Upper lobe of left lung (tissue), 6 donors: ENCODE measurements at regions not wholly inside any gene's neighbourhood (a gene's known extent, or its start where the extent isn't known, plus 50 kb on each side); places are given as distances from the start of the nearest gene placed in this dataset.
"Not testable (repeated sequence)": the region's sequence is repeated elsewhere in the genome, so short reads cannot be mapped to it uniquely, and the experiment has no call there.

Experiments used
- ATAC-seq, 2 donors: fragments of 200-7000 bp; cut with Tn5 transposase; one replicate each; pipeline ENCODE4 v1.9.1; 2022; ENCODE audit warnings: mild to moderate bottlenecking in 2 of 2, moderate library complexity in 2 of 2; ENCODE audit not compliant: low FRiP score in 2 of 2
- DNase-seq, 2 donors: peaks; one replicate each; pipeline ENCODE4 v3.0.0-alpha.2; 2019 to 2020
- H3K27ac ChIP-seq, 4 donors: fragments of 200-600 bp; sonication (generic); one replicate each; pipeline ENCODE4 v1.5.1; 2016 to 2019
- H3K27me3 ChIP-seq, 4 donors: fragments of 200-600 bp; sonication (generic); one replicate each; pipeline ENCODE4 v1.5.1; 2017 to 2019
- H3K36me3 ChIP-seq, 4 donors: fragments of 200-600 bp; sonication (generic); one replicate each; pipeline ENCODE4 v1.5.1; 2016 to 2019
- H3K4me1 ChIP-seq, 4 donors: fragments of 200-600 bp; sonication (generic); one replicate each; pipeline ENCODE4 v1.5.1; 2018 to 2019
- H3K4me3 ChIP-seq, 4 donors: fragments of 200-600 bp; sonication (generic); one replicate each; pipeline ENCODE4 v1.5.1; 2017 to 2019; ENCODE audit warnings: mild to moderate bottlenecking in 2 of 4, moderate library complexity in 1 of 4
- H3K9me3 ChIP-seq, 4 donors: fragments of 200-600 bp; sonication (generic); one replicate each; pipeline ENCODE4 v1.5.1; 2018 to 2019
- CTCF ChIP-seq, 6 experiments: fragments of 450-650 bp in 4 of 6; fragments of 200-600 bp in 2 of 6; sonication (generic) in 2 of 6; IDR thresholded peaks; one replicate each; pipeline ENCODE4 v1.5.1; 2016 to 2019; ENCODE audit warnings: antibody characterized with exemption in 6 of 6
- EP300 ChIP-seq, 4 donors: sonication (generic); formaldehyde crosslinking; IDR thresholded peaks; one replicate each; pipeline ENCODE4 v1.5.1; 2017; ENCODE audit warnings: antibody characterized with exemption in 4 of 4, control low read depth in 2 of 4
- POLR2A ChIP-seq, 4 donors: fragments of 450-650 bp; IDR thresholded peaks; one replicate each; pipeline ENCODE4 v1.5.1; 2016 to 2017; ENCODE audit warnings: antibody characterized with exemption in 4 of 4, mild to moderate bottlenecking in 2 of 4
- POLR2AphosphoS5 ChIP-seq, 2 donors: sonication (generic); formaldehyde crosslinking; IDR thresholded peaks; one replicate each; pipeline ENCODE4 v1.5.1; 2017; ENCODE audit warnings: antibody characterized with exemption in 2 of 2
- WGBS, 2 donors: methylation state at CpG; one replicate each; pipeline ENCODE4 v1.1.5; 2017 to 2018; 5-methylcytosine and 5-hydroxymethylcytosine counted together
- donor health status: DM: no; HTN: no; CAD: no; lungs with moderate emphysema.
- donor health status: DM: no; HTN: yes; CAD: no; lungs with severe emphysema.

GRCh38 chr15:26197719-26198118 is 334.6 kb upstream of the ATP10A start:
- no peaks in the 10 kb centered on the region for H3K4me1 ChIP-seq
- no peaks in the 10 kb centered on the region for H3K27me3 ChIP-seq
- no peaks in the 10 kb centered on the region for H3K9me3 ChIP-seq
- 82 to 94% methylated on average over 5 of the region's 5 CpGs for WGBS, 2 donors
- TF ChIP-seq EP300 (IDR thresholded peaks at IDR 0.05) (no peak), CTCF (IDR thresholded peaks at IDR 0.05) (no peak), POLR2AphosphoS5 (IDR thresholded peaks at IDR 0.05) (no peak), POLR2A (IDR thresholded peaks at IDR 0.05) (no peak)
- no peaks in the 10 kb centered on the region for H3K36me3 ChIP-seq
- no peak overlapping the region for H3K4me3 ChIP-seq
- no peak for DNase-seq
- no peak for ATAC-seq
- H3K27ac ChIP-seq = no peak overlapping the region

GRCh38 chr15:26197060-26197459 is 333.9 kb upstream of the ATP10A start:
- 43 to 56% methylated on average over 1 of the region's 1 CpG for WGBS, 2 donors
- H3K27ac ChIP-seq = no peak overlapping the region
- H3K27me3 ChIP-seq = no peaks in the 10 kb centered on the region
- DNase-seq = no peak
- TF ChIP-seq POLR2A (IDR thresholded peaks at IDR 0.05) (no peak), EP300 (IDR thresholded peaks at IDR 0.05) (no peak), POLR2AphosphoS5 (IDR thresholded peaks at IDR 0.05) (no peak), CTCF (IDR thresholded peaks at IDR 0.05) (no peak)
- ATAC-seq = no peak
- H3K4me3 ChIP-seq = no peak overlapping the region
- no peaks in the 10 kb centered on the region for H3K36me3 ChIP-seq
- no peaks in the 10 kb centered on the region for H3K4me1 ChIP-seq
- H3K9me3 ChIP-seq = no peaks in the 10 kb centered on the region

- 61 to 63% methylated on average over 2 of the region's 2 CpGs for WGBS, 2 donors
- H3K36me3 ChIP-seq = no peaks in the 10 kb centered on the region
- no peaks in the 10 kb centered on the region for H3K4me1 ChIP-seq
- H3K27me3 ChIP-seq = no peaks in the 10 kb centered on the region
- H3K27ac ChIP-seq = no peak overlapping the region
- H3K9me3 ChIP-seq = no peaks in the 10 kb centered on the region
- H3K4me3 ChIP-seq = no peak overlapping the region
- DNase-seq = no peak
- TF ChIP-seq CTCF (IDR thresholded peaks at IDR 0.05) (no peak), POLR2AphosphoS5 (IDR thresholded peaks at IDR 0.05) (no peak)
- no peak for ATAC-seq
Measured at GRCh38 chr15:26191193-26191592, 328.1 kb upstream of the ATP10A start.

GRCh38 chr15:26186138-26186537 is 323.0 kb upstream of the ATP10A start:
- H3K27ac ChIP-seq, H3K4me3 ChIP-seq, H3K36me3 ChIP-seq, DNase-seq, H3K4me1 ChIP-seq, H3K9me3 ChIP-seq, H3K27me3 ChIP-seq, ATAC-seq: not testable (repeated sequence)
- 90 to 93% methylated on average over 10 of the region's 10 CpGs for WGBS, 2 donors

GRCh38 chr15:26182441-26182840 is 319.3 kb upstream of the ATP10A start:
- no peaks in the 10 kb centered on the region for H3K9me3 ChIP-seq
- H3K27me3 ChIP-seq = no peaks in the 10 kb centered on the region
- H3K36me3 ChIP-seq = no peaks in the 10 kb centered on the region
- TF ChIP-seq CTCF (IDR thresholded peaks at IDR 0.05) (no peak), POLR2A (IDR thresholded peaks at IDR 0.05) (no peak), POLR2AphosphoS5 (IDR thresholded peaks at IDR 0.05) (no peak), EP300 (IDR thresholded peaks at IDR 0.05) (no peak)
- no peak overlapping the region for H3K4me3 ChIP-seq
- WGBS, 2 donors = 82 to 84% methylated on average over 2 of the region's 2 CpGs
- DNase-seq (no peak), ATAC-seq (no peak)
- H3K4me1 ChIP-seq = no peaks in the 10 kb centered on the region
- H3K27ac ChIP-seq = no peak overlapping the region
